NCI-H146 treated with DMSO at 0.1 percent for 48 hours (cell line): ENCODE measurements at regions not wholly inside any gene's neighbourhood (a gene's known extent, or its start where the extent isn't known, plus 50 kb on each side); places are given as distances from the start of the nearest gene placed in this dataset.

Experiments used
- DNase-seq: peaks from one replicate; lab custom pipeline; 2025; ENCODE audit not compliant: unreplicated experiment; lab: John Stamatoyannopoulos, UW

GRCh38 chr11:22497474-22497873, 128.1 kb downstream of the FANCF start:
- no peak for DNase-seq

- no peak for DNase-seq
These were observed 133.9 kb downstream of the FANCF start for GRCh38 chr11:22491555-22492225.

GRCh38 chr11:22479971-22480720, 142.0 kb downstream of the SLC17A6 start:
- DNase-seq, result no peak

- no peak for DNase-seq
These were observed 141.0 kb downstream of the SLC17A6 start for GRCh38 chr11:22479208-22479607.

GRCh38 chr11:22478169-22478568, 140.0 kb downstream of the SLC17A6 start:
- no peak for DNase-seq

GRCh38 chr11:22477312-22477711, 139.1 kb downstream of the SLC17A6 start:
- DNase-seq, result no peak

GRCh38 chr11:22476589-22476988, 138.4 kb downstream of the SLC17A6 start:
- DNase-seq, result no peak

- no peak for DNase-seq
These were observed 136.4 kb downstream of the SLC17A6 start for GRCh38 chr11:22474616-22475015.

GRCh38 chr11:22473586-22473985, 135.4 kb downstream of the SLC17A6 start:
- no peak for DNase-seq

- DNase-seq, result no peak
These were observed 134.1 kb downstream of the SLC17A6 start for GRCh38 chr11:22472306-22472705.

GRCh38 chr11:22471385-22471784, 133.2 kb downstream of the SLC17A6 start:
- no peak for DNase-seq

GRCh38 chr11:22467741-22468140, 129.6 kb downstream of the SLC17A6 start:
- DNase-seq, result no peak

GRCh38 chr11:22467248-22467647, 129.1 kb downstream of the SLC17A6 start:
- no peak for DNase-seq

- DNase-seq, result no peak
These were observed 128.6 kb downstream of the SLC17A6 start for GRCh38 chr11:22466809-22467208.

- DNase-seq, result no peak
These were observed 128.2 kb downstream of the SLC17A6 start for GRCh38 chr11:22466351-22466750.

GRCh38 chr11:22465620-22466019, 127.4 kb downstream of the SLC17A6 start:
- DNase-seq, result no peak

GRCh38 chr11:22461626-22462025, 123.4 kb downstream of the SLC17A6 start:
- DNase-seq, result no peak

- no peak for DNase-seq
These were observed 122.0 kb downstream of the SLC17A6 start for GRCh38 chr11:22460181-22460580.

- no peak for DNase-seq
These were observed 120.9 kb downstream of the SLC17A6 start for GRCh38 chr11:22459048-22459447.

- DNase-seq, result no peak
These were observed 120.0 kb downstream of the SLC17A6 start for GRCh38 chr11:22458161-22458560.

- DNase-seq, result no peak
These were observed 119.0 kb downstream of the SLC17A6 start for GRCh38 chr11:22456993-22457762.
